HCEC 1CT (cell line): ENCODE measurements at regions not wholly inside any gene's neighbourhood (a gene's known extent, or its start where the extent isn't known, plus 50 kb on each side); places are given as distances from the start of the nearest gene placed in this dataset.

Experiments used
- DNase-seq: peaks from one replicate; pipeline ENCODE4 v3.0.0-alpha.2; 2017

- DNase-seq: no peak
Observed at GRCh38 chr3:26559227-26559626, 63.3 kb upstream of the LRRC3B start.

GRCh38 chr3:26560081-26560480, 62.5 kb upstream of the LRRC3B start:
- no peak for DNase-seq

- DNase-seq: no peak
Observed at GRCh38 chr3:26562021-26562768, 60.4 kb upstream of the LRRC3B start.
